GM23248 (cell line): ENCODE measurements at regions not wholly inside any gene's neighbourhood (a gene's known extent, or its start where the extent isn't known, plus 50 kb on each side); places are given as distances from the start of the nearest gene placed in this dataset.

Experiments used
- EZH2 ChIP-seq: fragments of 200-600 bp; sonication (generic); IDR thresholded peaks from 2 replicates; pipeline ENCODE4 v1.6.1; 2018; ENCODE audit warnings: antibody characterized with exemption, mild to moderate bottlenecking; ENCODE audit not compliant: insufficient read depth, poor library complexity, severe bottlenecking
- EZH2phosphoT487 ChIP-seq: fragments of 200-600 bp; sonication (generic); IDR thresholded peaks from 2 replicates; pipeline ENCODE4 v1.6.1; 2018; ENCODE audit warnings: antibody characterized with exemption, moderate library complexity, mild to moderate bottlenecking, low read depth; ENCODE audit not compliant: insufficient read depth

GRCh38 chr1:177645491-177646190 is 324.2 kb downstream of the SEC16B start:
- TF ChIP-seq EZH2 (no peak), EZH2phosphoT487 (no peak)
